NCI-H2107 treated with DMSO at 0.1 percent for 48 hours (cell line): ENCODE measurements at regions not wholly inside any gene's neighbourhood (a gene's known extent, or its start where the extent isn't known, plus 50 kb on each side); places are given as distances from the start of the nearest gene placed in this dataset.

ENCODE experiments used
- DNase-seq: peaks from one replicate; lab custom pipeline; 2025; ENCODE audit not compliant: unreplicated experiment; lab: John Stamatoyannopoulos, UW

DNA sequence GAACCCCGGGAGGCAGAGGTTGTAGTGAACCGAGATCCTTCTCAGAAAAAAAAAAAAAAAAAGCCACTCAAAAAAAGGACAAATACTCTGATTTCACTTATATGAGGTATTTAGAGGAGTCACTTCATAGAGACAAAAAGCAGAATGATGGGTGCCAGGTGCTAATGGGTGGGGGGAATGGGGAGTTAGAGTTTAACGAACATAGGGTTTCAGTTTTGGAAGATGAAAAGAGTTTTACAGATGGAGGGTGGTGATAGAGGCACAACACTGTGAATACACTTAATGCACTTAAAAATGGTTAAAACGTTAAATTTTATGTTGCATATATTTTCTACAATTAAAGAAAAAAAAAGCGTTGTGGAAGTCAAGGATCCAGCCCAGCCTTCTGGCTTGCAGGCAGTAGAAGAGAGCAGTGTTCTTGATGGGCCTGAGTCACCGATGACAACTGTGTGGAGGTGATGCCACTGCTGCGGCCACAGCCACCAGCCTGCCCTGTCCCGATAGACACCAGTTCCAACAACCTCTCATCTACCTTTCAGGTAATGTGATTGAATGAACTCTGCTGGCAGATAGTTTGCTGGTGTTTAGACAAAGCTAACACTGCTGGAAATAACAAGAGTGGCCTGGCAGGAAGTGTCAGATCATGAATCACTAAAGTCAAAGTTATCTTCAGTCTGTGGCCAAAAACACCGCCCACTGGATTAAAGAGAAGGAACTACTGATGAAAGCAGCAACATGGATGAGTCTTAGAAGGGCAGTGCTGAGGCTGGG, 49.9 kb upstream of the COX10 start:
- no peak for DNase-seq
